Kidney (tissue), 13 donors: ENCODE measurements at regions not wholly inside any gene's neighbourhood (a gene's known extent, or its start where the extent isn't known, plus 50 kb on each side); places are given as distances from the start of the nearest gene placed in this dataset.

Experiments
- DNase-seq, 5 donors: peaks; one replicate each; pipeline ENCODE4 v3.0.0-alpha.2; 2013 to 2020
- FAIRE-seq: peaks from 2 replicates; lab custom pipeline; 2012; peaks lifted over from hg19 to GRCh38; lab: Jason Lieb, UNC
- H3K27ac ChIP-seq, 2 donors: one replicate each; pipeline ENCODE4 v1.7.0; 2013; ENCODE audit warnings: low read depth in 2 of 2, low read length in 2 of 2, inconsistent platforms in 1 of 2
- H3K27me3 ChIP-seq: one replicate; pipeline ENCODE4 v1.7.1; 2013; ENCODE audit warnings: low read length, inconsistent platforms; ENCODE audit not compliant: control insufficient read depth, insufficient read depth
- H3K36me3 ChIP-seq, 3 donors: one replicate each; pipeline versions ENCODE4 v1.7.0 to v1.7.1; 2013; ENCODE audit warnings: low read length in 3 of 3, control low read depth in 1 of 3, inconsistent platforms in 1 of 3; ENCODE audit not compliant: insufficient read depth in 3 of 3, control insufficient read depth in 2 of 3
- H3K4me1 ChIP-seq, 3 donors: one replicate each; pipeline versions ENCODE4 v1.7.0 to v1.7.1; 2013; ENCODE audit warnings: low read length in 3 of 3, inconsistent platforms in 1 of 3, low read depth in 1 of 3; ENCODE audit not compliant: control insufficient read depth in 2 of 3, insufficient read depth in 2 of 3
- H3K4me3 ChIP-seq, 3 donors: one replicate each; pipeline versions ENCODE4 v1.7.0 to v1.8.1; 2013; ENCODE audit warnings: low read length in 3 of 3, control low read depth in 1 of 3, inconsistent platforms in 1 of 3
- H3K9ac ChIP-seq, 3 donors: one replicate each; pipeline versions ENCODE4 v1.7.0 to v1.7.1; 2013; ENCODE audit warnings: low read length in 3 of 3, control low read depth in 1 of 3, inconsistent platforms in 1 of 3
- H3K9me3 ChIP-seq, 3 donors: one replicate each; pipeline versions ENCODE4 v1.7.0 to v1.7.1; 2013; ENCODE audit warnings: low read length in 3 of 3, control low read depth in 1 of 3, inconsistent platforms in 1 of 3; ENCODE audit not compliant: control insufficient read depth in 2 of 3, insufficient read depth in 1 of 3
- intact Hi-C: fragments of 100-400 bp; cut with DNase I; formaldehyde crosslinking; loops from one replicate; pipeline ENCODE4 v1.11.1; 2022
- TF ChIP-seq, protein P1 (sequence below): IDR thresholded peaks from 3 replicates; pipeline ENCODE4 v1.5.1; 2012; ENCODE audit warnings: mild to moderate bottlenecking, moderate library complexity, borderline replicate concordance; ENCODE audit not compliant: insufficient read depth; ENCODE audit errors: extremely low read depth
- donor health status: control.
- donor health status: control.
- donor health status: control.
- donor health status: control.
- donor health status: control.
- donor health status: DM: yes; HTN: yes; CAD: no.
- donor health status: Normal renal cell carcinoma (clear cell type).

DNA sequence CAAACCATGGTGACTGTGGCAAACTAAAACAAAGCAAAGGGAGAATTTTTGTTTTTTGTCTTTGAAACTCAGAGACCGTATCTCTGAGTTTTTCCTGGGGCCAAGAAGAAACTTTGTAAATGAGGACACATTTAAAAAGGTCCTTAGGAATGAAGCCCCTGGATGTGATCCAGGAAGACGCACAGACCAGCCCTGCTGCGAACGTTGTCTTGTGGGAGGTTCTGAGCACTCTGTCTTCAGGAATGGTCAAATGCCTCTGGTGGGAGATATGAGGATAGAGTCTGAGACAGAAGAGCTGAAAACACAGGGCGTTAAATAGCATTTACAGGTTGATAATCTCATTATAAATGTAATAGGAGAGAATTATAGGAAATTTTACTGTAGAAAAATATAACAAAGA is 893.5 kb upstream of the KLHL29 start:
- Histone ChIP-seq H3K36me3 (no peaks in the 10 kb centered on the region), H3K27ac (no peak overlapping the region), H3K27me3 (no peaks in the 10 kb centered on the region), H3K9ac (no peak overlapping the region), H3K4me3 (no peak overlapping the region), H3K4me1 (no peaks in the 10 kb centered on the region), H3K9me3 (no peaks in the 10 kb centered on the region)
- intact Hi-C loops: no loop called here
- FAIRE-seq (no peak), DNase-seq (no peak)
- TF ChIP-seq, protein P1, sequence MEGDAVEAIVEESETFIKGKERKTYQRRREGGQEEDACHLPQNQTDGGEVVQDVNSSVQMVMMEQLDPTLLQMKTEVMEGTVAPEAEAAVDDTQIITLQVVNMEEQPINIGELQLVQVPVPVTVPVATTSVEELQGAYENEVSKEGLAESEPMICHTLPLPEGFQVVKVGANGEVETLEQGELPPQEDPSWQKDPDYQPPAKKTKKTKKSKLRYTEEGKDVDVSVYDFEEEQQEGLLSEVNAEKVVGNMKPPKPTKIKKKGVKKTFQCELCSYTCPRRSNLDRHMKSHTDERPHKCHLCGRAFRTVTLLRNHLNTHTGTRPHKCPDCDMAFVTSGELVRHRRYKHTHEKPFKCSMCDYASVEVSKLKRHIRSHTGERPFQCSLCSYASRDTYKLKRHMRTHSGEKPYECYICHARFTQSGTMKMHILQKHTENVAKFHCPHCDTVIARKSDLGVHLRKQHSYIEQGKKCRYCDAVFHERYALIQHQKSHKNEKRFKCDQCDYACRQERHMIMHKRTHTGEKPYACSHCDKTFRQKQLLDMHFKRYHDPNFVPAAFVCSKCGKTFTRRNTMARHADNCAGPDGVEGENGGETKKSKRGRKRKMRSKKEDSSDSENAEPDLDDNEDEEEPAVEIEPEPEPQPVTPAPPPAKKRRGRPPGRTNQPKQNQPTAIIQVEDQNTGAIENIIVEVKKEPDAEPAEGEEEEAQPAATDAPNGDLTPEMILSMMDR: no peak

DNA sequence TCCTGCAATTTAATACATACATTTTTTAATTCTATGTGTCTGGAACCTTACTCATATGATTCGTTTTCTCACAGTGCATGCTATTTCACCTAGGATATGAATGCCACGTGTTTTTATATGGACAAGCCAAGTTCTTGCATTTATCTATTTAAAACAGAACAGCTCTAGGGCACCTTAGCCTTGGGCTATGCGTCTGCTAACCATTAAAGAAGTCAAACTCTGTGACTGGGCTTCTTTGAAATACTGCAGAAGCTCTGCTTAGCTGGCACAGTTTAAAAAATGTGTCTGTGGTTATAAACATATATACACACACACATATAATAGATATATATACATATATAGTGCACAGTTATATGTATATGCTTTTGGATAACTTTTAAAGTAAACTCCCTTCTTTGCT is 890.8 kb upstream of the KLHL29 start:
- Histone ChIP-seq H3K27me3 (no peaks in the 10 kb centered on the region), H3K4me3 (no peak overlapping the region), H3K4me1 (no peaks in the 10 kb centered on the region), H3K27ac (no peak overlapping the region), H3K9ac (no peak overlapping the region), H3K36me3 (no peaks in the 10 kb centered on the region), H3K9me3 (no peaks in the 10 kb centered on the region)
- TF ChIP-seq, protein P1: no peak
- FAIRE-seq (no peak), DNase-seq (no peak)
- intact Hi-C loops: no loop called here

- H3K27me3 ChIP-seq: no peaks in the 10 kb centered on the region
- intact Hi-C loops: no loop called here
- no peak overlapping the region for H3K4me3 ChIP-seq
- H3K36me3 ChIP-seq: no peaks in the 10 kb centered on the region
- no peak for FAIRE-seq
- H3K9ac ChIP-seq: no peak overlapping the region
- peaks cover 0 to 6% (median 0%) of the 10 kb centered on the region in 3 donors for H3K4me1 ChIP-seq
- no peak overlapping the region for H3K27ac ChIP-seq
- TF ChIP-seq, protein P1: no peak
- no peak for DNase-seq
- no peaks in the 10 kb centered on the region for H3K9me3 ChIP-seq
Measured at GRCh38 chr2:22497064-22497463, 887.9 kb upstream of the KLHL29 start.

DNA sequence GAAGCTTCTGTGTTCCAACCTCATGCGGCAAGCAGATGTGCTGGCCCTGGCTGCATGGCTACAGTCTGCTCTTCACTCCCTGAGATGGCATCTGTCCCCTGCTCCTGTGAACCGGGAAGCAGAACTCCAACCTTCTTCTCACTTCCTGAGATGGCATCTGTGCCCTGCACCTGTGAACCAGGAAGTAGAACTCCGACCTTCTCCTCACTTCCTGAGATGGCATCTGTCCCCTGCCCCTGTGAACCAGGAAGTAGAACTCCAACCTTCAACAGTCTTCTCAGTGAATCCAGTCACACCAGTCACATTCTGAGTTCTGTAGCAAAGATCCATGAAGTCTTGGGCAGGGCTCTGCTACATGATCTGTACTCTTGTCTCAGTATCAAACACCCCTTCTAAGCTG is 887.2 kb upstream of the KLHL29 start:
- no peak for FAIRE-seq
- Histone ChIP-seq H3K36me3 (no peaks in the 10 kb centered on the region), H3K9me3 (no peaks in the 10 kb centered on the region), H3K27me3 (no peaks in the 10 kb centered on the region), H3K4me3 (no peak overlapping the region), H3K27ac (no peak overlapping the region), H3K4me1 (peaks cover 0 to 6% (median 0%) of the 10 kb centered on the region in 3 donors), H3K9ac (no peak overlapping the region)
- no peak for DNase-seq
- TF ChIP-seq, protein P1: no peak
- intact Hi-C loops: no loop called here
